Kidney epithelial cell (primary cell): ENCODE measurements at regions not wholly inside any gene's neighbourhood (a gene's known extent, or its start where the extent isn't known, plus 50 kb on each side); places are given as distances from the start of the nearest gene placed in this dataset.
"Not testable (repeated sequence)": the region's sequence is repeated elsewhere in the genome, so short reads cannot be mapped to it uniquely, and the experiment has no call there.

Experiments used
- DNase-seq: peaks from one replicate; pipeline ENCODE4 v3.0.0-alpha.2; 2010; ENCODE audit warnings: low read depth
- H3K27me3 ChIP-seq: 2 replicates; pipeline ENCODE4 v1.6.0; 2011; ENCODE audit warnings: low read length; ENCODE audit not compliant: control insufficient read depth, insufficient read depth
- H3K36me3 ChIP-seq: 2 replicates; pipeline ENCODE4 v1.5.1; 2011; ENCODE audit warnings: low read length; ENCODE audit not compliant: control insufficient read depth, insufficient read depth
- H3K4me3 ChIP-seq: 2 replicates; pipeline ENCODE4 v1.5.1; 2011; ENCODE audit warnings: low read depth, mild to moderate bottlenecking, control low read depth, low read length
- CTCF ChIP-seq: IDR thresholded peaks from 2 replicates; pipeline ENCODE4 v1.5.1; 2011; ENCODE audit warnings: mild to moderate bottlenecking, moderate library complexity, low read length, control low read depth, inconsistent platforms; ENCODE audit not compliant: insufficient read depth, poor library complexity, severe bottlenecking

GRCh38 chr9:87206064-87206661 lies 258.9 kb upstream of the GAS1 start:
- no peak for TF ChIP-seq CTCF
- Histone ChIP-seq H3K4me3 (no peak overlapping the region), H3K36me3 (no peaks in the 10 kb centered on the region), H3K27me3 (no peaks in the 10 kb centered on the region)
- no peak for DNase-seq

- not testable (repeated sequence) for DNase-seq, H3K4me3 ChIP-seq, H3K36me3 ChIP-seq, H3K27me3 ChIP-seq
Measured at GRCh38 chr9:87210658-87211057, 263.4 kb upstream of the GAS1 start.

GRCh38 chr9:87211669-87212068 lies 264.4 kb upstream of the GAS1 start:
- DNase-seq, result no peak
- H3K4me3 ChIP-seq, result no peak overlapping the region
- no peaks in the 10 kb centered on the region for H3K36me3 ChIP-seq
- no peaks in the 10 kb centered on the region for H3K27me3 ChIP-seq
- TF ChIP-seq CTCF, result no peak

GRCh38 chr9:87212605-87213021 lies 265.3 kb upstream of the GAS1 start:
- peak; percentile 67 for DNase-seq
- Histone ChIP-seq H3K36me3 (no peaks in the 10 kb centered on the region), H3K27me3 (no peaks in the 10 kb centered on the region), H3K4me3 (no peak overlapping the region)
- no peak for TF ChIP-seq CTCF

- no peaks in the 10 kb centered on the region for H3K36me3 ChIP-seq
- no peak for TF ChIP-seq CTCF
- no peak overlapping the region for H3K4me3 ChIP-seq
- no peak for DNase-seq
- H3K27me3 ChIP-seq, result no peaks in the 10 kb centered on the region
Measured at GRCh38 chr9:87213948-87214347, 266.6 kb upstream of the GAS1 start.

GRCh38 chr9:87214991-87215390 lies 267.7 kb upstream of the GAS1 start:
- no peaks in the 10 kb centered on the region for H3K27me3 ChIP-seq
- no peak overlapping the region for H3K4me3 ChIP-seq
- no peak for TF ChIP-seq CTCF
- DNase-seq, result no peak
- no peaks in the 10 kb centered on the region for H3K36me3 ChIP-seq

- Histone ChIP-seq H3K36me3 (no peaks in the 10 kb centered on the region), H3K27me3 (no peaks in the 10 kb centered on the region), H3K4me3 (no peak overlapping the region)
- no peak for DNase-seq
- TF ChIP-seq CTCF, result no peak
Measured at GRCh38 chr9:87216036-87216435, 268.7 kb upstream of the GAS1 start.
